SK-N-SH (cell line): ENCODE measurements at regions not wholly inside any gene's neighbourhood (a gene's known extent, or its start where the extent isn't known, plus 50 kb on each side); places are given as distances from the start of the nearest gene placed in this dataset.
"Not testable (repeated sequence)": the region's sequence is repeated elsewhere in the genome, so short reads cannot be mapped to it uniquely, and the experiment has no call there.

Source experiments
- CTCF ChIA-PET: fragments of 300-600, 350-600 bp; formaldehyde crosslinking; extraction: SDS; loops from one replicate; lab custom pipeline; 2021; lab: Yijun Ruan, JAX
- POLR2A ChIA-PET: fragments of 350-600 bp; sonication (Branson Sonifier 250); formaldehyde crosslinking; extraction: SDS; loops from one replicate; lab custom pipeline; 2020; ENCODE audit warnings: antibody characterized with exemption, inconsistent platforms; lab: Yijun Ruan, JAX
- DNase-seq: peaks from one replicate; pipeline ENCODE4 v3.0.0; 2012
- H2AFZ ChIP-seq: fragments of 200-600 bp; sonication (generic); 2 replicates; pipeline ENCODE4 v1.8.1; 2016; ENCODE audit warnings: antibody characterized with exemption, mild to moderate bottlenecking, low read depth
- H3F3A ChIP-seq: fragments of 200-600 bp; sonication (generic); replicated peaks from 2 replicates; pipeline ENCODE3; 2016; ENCODE audit warnings: antibody characterized with exemption, mild to moderate bottlenecking; ENCODE audit not compliant: insufficient read depth
- H3K27ac ChIP-seq, 2 experiments: fragments of 200-500 bp in 1 of 2; fragments of 200-600 bp in 1 of 2; sonication (Bioruptor generic) in 1 of 2; sonication (generic), shearing (Covaris generic) in 1 of 2; 2 replicates each; pipeline versions ENCODE4 v1.5.1 to v1.6.1; 2014 to 2016; ENCODE audit warnings: low read depth in 2 of 2, inconsistent platforms in 1 of 2, low read length in 1 of 2, mild to moderate bottlenecking in 1 of 2, mixed read lengths in 1 of 2
- H3K27me3 ChIP-seq: fragments of 200-600 bp; sonication (generic), shearing (Covaris generic); 2 replicates; pipeline ENCODE4 v1.6.1; 2016; ENCODE audit warnings: mixed run types; ENCODE audit not compliant: insufficient read depth
- H3K36me3 ChIP-seq, 2 experiments: fragments of 200-500 bp in 1 of 2; fragments of 200-600 bp in 1 of 2; sonication (Bioruptor generic) in 1 of 2; sonication (generic) in 1 of 2; replicated peaks in 1 of 2; 2 replicates each; pipeline versions ENCODE3 to v1.5.1; 2014 to 2016; ENCODE audit warnings: low read length in 1 of 2, mild to moderate bottlenecking in 1 of 2; ENCODE audit not compliant: insufficient read depth in 2 of 2, control insufficient read depth in 1 of 2
- H3K4me1 ChIP-seq, 2 experiments: fragments of 200-500 bp in 1 of 2; fragments of 200-600 bp in 1 of 2; sonication (Bioruptor generic) in 1 of 2; sonication (generic), shearing (Covaris generic) in 1 of 2; 2 replicates each; pipeline versions ENCODE4 v1.5.1 to v1.6.1; 2014 to 2016; ENCODE audit warnings: low read depth in 1 of 2, low read length in 1 of 2, mixed run types in 1 of 2; ENCODE audit not compliant: insufficient read depth in 2 of 2, control insufficient read depth in 1 of 2
- H3K4me2 ChIP-seq: fragments of 200-600 bp; sonication (generic), shearing (Covaris generic); 2 replicates; pipeline ENCODE4 v1.6.1; 2017; ENCODE audit warnings: mixed run types
- H3K4me3 ChIP-seq, 2 experiments: fragments of 200-500 bp in 1 of 2; fragments of 200-600 bp in 1 of 2; sonication (Bioruptor generic) in 1 of 2; sonication (generic), shearing (Covaris generic) in 1 of 2; 2 replicates each; pipeline versions ENCODE4 v1.5.1 to v1.8.1; 2014 to 2016; ENCODE audit warnings: low read depth in 2 of 2, inconsistent platforms in 1 of 2, low read length in 1 of 2, mild to moderate bottlenecking in 1 of 2, mixed read lengths in 1 of 2, moderate library complexity in 1 of 2
- H3K79me2 ChIP-seq: fragments of 200-600 bp; sonication (generic); 2 replicates; pipeline ENCODE4 v1.8.1; 2017; ENCODE audit warnings: mild to moderate bottlenecking; ENCODE audit not compliant: insufficient read depth
- H3K9ac ChIP-seq: fragments of 200-600 bp; sonication (generic); 2 replicates; pipeline ENCODE4 v1.6.1; 2017; ENCODE audit warnings: mixed run types
- H3K9me2 ChIP-seq: fragments of 200-600 bp; sonication (generic); 2 replicates; pipeline ENCODE4 v1.6.1; 2017; ENCODE audit warnings: mixed run types
- H3K9me3 ChIP-seq: fragments of 200-600 bp; sonication (generic); 2 replicates; pipeline ENCODE4 v1.6.1; 2017; ENCODE audit warnings: mixed run types, mild to moderate bottlenecking, moderate library complexity
- H4K20me1 ChIP-seq: fragments of 200-600 bp; sonication (generic); 2 replicates; pipeline ENCODE4 v1.6.1; 2017; ENCODE audit warnings: mild to moderate bottlenecking, mixed run types; ENCODE audit not compliant: insufficient read depth
- CHD2 ChIP-seq: fragments of 150-350 bp; IDR thresholded peaks from 2 replicates; pipeline ENCODE4 v1.6.1; 2018; ENCODE audit warnings: low read length; ENCODE audit not compliant: partially characterized antibody
- CTCF ChIP-seq: fragments of 200-600 bp; sonication (generic); IDR thresholded peaks from 2 replicates; pipeline ENCODE4 v1.6.1; 2017; ENCODE audit warnings: antibody characterized with exemption, mild to moderate bottlenecking, moderate library complexity
- EP300 ChIP-seq, 2 experiments: IDR thresholded peaks; 2 replicates each; pipeline versions ENCODE4 v1.4.0 to v1.6.1; 2012; ENCODE audit warnings: borderline replicate concordance in 1 of 2, low read depth in 1 of 2, low read length in 1 of 2
- EZH2phosphoT487 ChIP-seq: fragments of 200-600 bp; sonication (generic); IDR thresholded peaks from 2 replicates; pipeline ENCODE4 v1.6.1; 2017; ENCODE audit warnings: low read depth, mixed run types, mild to moderate bottlenecking, antibody characterized with exemption, moderate library complexity, borderline replicate concordance
- FOSL2 ChIP-seq: IDR thresholded peaks from 2 replicates; pipeline ENCODE4 v1.4.0; 2012; ENCODE audit warnings: low read depth, mild to moderate bottlenecking, moderate library complexity, borderline replicate concordance
- FOXJ3 ChIP-seq: sonication (generic); formaldehyde crosslinking; IDR thresholded peaks from 2 replicates; pipeline ENCODE4 v1.5.1; 2020; ENCODE audit warnings: mild to moderate bottlenecking, missing genetic modification reagents
- GABPA ChIP-seq: IDR thresholded peaks from 2 replicates; pipeline ENCODE4 v1.4.0; 2012; ENCODE audit warnings: low read depth, mild to moderate bottlenecking
- JUND ChIP-seq: IDR thresholded peaks from 2 replicates; pipeline ENCODE4 v1.4.0; 2012
- MAX ChIP-seq: IDR thresholded peaks from 2 replicates; pipeline ENCODE4 v1.4.0; 2012; ENCODE audit warnings: low read depth
- MXI1 ChIP-seq: IDR thresholded peaks from 2 replicates; pipeline ENCODE4 v1.6.1; 2012; ENCODE audit warnings: mild to moderate bottlenecking, low read depth, low read length, improper control_type of control experiment
- NFIC ChIP-seq: IDR thresholded peaks from 2 replicates; pipeline ENCODE4 v1.4.0; 2012; ENCODE audit warnings: borderline replicate concordance
- NRF1 ChIP-seq: IDR thresholded peaks from 2 replicates; pipeline ENCODE4 v1.6.1; 2012; ENCODE audit warnings: low read depth, mild to moderate bottlenecking, low read length
- RCOR1 ChIP-seq: fragments of 150-350 bp; IDR thresholded peaks from 2 replicates; pipeline ENCODE4 v1.6.1; 2017; ENCODE audit warnings: antibody characterized with exemption, low read length
- REST ChIP-seq: IDR thresholded peaks from 2 replicates; pipeline ENCODE4 v1.6.1; 2012; ENCODE audit warnings: mild to moderate bottlenecking, low read depth, low read length, moderate library complexity
- RFX5 ChIP-seq: IDR thresholded peaks from 2 replicates; pipeline ENCODE4 v1.6.1; 2012; ENCODE audit warnings: mild to moderate bottlenecking, improper control_type of control experiment, low read length
- RXRA ChIP-seq: IDR thresholded peaks from 2 replicates; pipeline ENCODE4 v1.4.0; 2012; ENCODE audit warnings: low read depth, mild to moderate bottlenecking, borderline replicate concordance
- SIN3A ChIP-seq: IDR thresholded peaks from 2 replicates; pipeline ENCODE4 v1.6.1; 2012; ENCODE audit warnings: low read depth, mild to moderate bottlenecking, low read length, moderate library complexity, borderline replicate concordance
- SMC3 ChIP-seq: IDR thresholded peaks from 2 replicates; pipeline ENCODE4 v1.6.1; 2012; ENCODE audit warnings: low read depth, low read length, improper control_type of control experiment
- TAF1 ChIP-seq: IDR thresholded peaks from 2 replicates; pipeline ENCODE4 v1.6.1; 2012; ENCODE audit warnings: low read depth, mild to moderate bottlenecking, low read length, moderate library complexity, borderline replicate concordance
- TCF12 ChIP-seq: IDR thresholded peaks from 2 replicates; pipeline ENCODE4 v1.4.0; 2012
- WGBS: methylation state at CpG from one replicate; pipeline ENCODE4 v1.1.6; 2017; ENCODE audit warnings: low lambda C conversion rate; 5-methylcytosine and 5-hydroxymethylcytosine counted together

- Histone ChIP-seq H3K9ac (no peak overlapping the region), H3K9me2 (no peaks in the 10 kb centered on the region), H2AFZ (no peak overlapping the region), H3K36me3 (no peaks in the 10 kb centered on the region), H3K9me3 (no peaks in the 10 kb centered on the region), H3K27me3 (no peaks in the 10 kb centered on the region), H3K27ac (no peak overlapping the region), H3F3A (no peaks in the 10 kb centered on the region), H3K4me2 (no peak overlapping the region), H4K20me1 (no peaks in the 10 kb centered on the region), H3K4me3 (no peak overlapping the region), H3K4me1 (no peaks in the 10 kb centered on the region), H3K79me2 (no peaks in the 10 kb centered on the region)
- no peak for TF ChIP-seq RXRA
- TF ChIP-seq NFIC = no peak
- TF ChIP-seq EP300 (IDR thresholded peaks at IDR 0.05; ENCODE audit: borderline replicate concordance in 1 of 2, low read depth in 1 of 2, low read length in 1 of 2) = no peak
- TF ChIP-seq FOSL2 = no peak
- no peak for TF ChIP-seq SMC3
- TF ChIP-seq RCOR1 = no peak
- no peak for TF ChIP-seq MXI1
- TF ChIP-seq RFX5 = no peak
- TF ChIP-seq TAF1 = no peak
- TF ChIP-seq REST = no peak
- no peak for TF ChIP-seq FOXJ3
- no peak for TF ChIP-seq CHD2
- TF ChIP-seq TCF12 = no peak
- no peak for TF ChIP-seq NRF1
- no peak for TF ChIP-seq MAX
- TF ChIP-seq CTCF = no peak
- TF ChIP-seq EZH2phosphoT487 = no peak
- no peak for TF ChIP-seq JUND
- TF ChIP-seq SIN3A = no peak
- no peak for TF ChIP-seq GABPA
- CTCF ChIA-PET = no interaction called here
- WGBS = 0% methylated on average over 3 of the region's 3 CpGs
- no peak for DNase-seq
- POLR2A ChIA-PET = no interaction called here
Measured at GRCh38 chr13:55160867-55161266, 1979.9 kb upstream of the PRR20A start.

- H3K4me3 ChIP-seq, H3F3A ChIP-seq, H2AFZ ChIP-seq, POLR2A ChIA-PET, H3K9me2 ChIP-seq, H3K9ac ChIP-seq, H3K4me2 ChIP-seq, H3K36me3 ChIP-seq, CTCF ChIA-PET, DNase-seq, H3K9me3 ChIP-seq, H3K27me3 ChIP-seq, H3K27ac ChIP-seq, H3K4me1 ChIP-seq, H4K20me1 ChIP-seq, H3K79me2 ChIP-seq: not testable (repeated sequence)
- WGBS = 0% methylated on average over 1 of the region's 1 CpG
Measured at GRCh38 chr13:55178582-55178981, 1962.1 kb upstream of the PRR20A start.
